B cell (primary cell): ENCODE measurements at regions not wholly inside any gene's neighbourhood (a gene's known extent, or its start where the extent isn't known, plus 50 kb on each side); places are given as distances from the start of the nearest gene placed in this dataset.

ENCODE experiments used
- ATAC-seq: fragments of 200-7000 bp; cut with Tn5 transposase; one replicate; pipeline ENCODE4 v1.10.0; 2021; ENCODE audit warnings: low read depth, mild to moderate bottlenecking, moderate number of reproducible peaks, moderate library complexity
- CTCF ChIA-PET: fragments of 350-600 bp; sonication (Branson Sonifier 250); formaldehyde crosslinking; loops from one replicate; lab custom pipeline; 2021; ENCODE audit warnings: antibody characterized with exemption, inconsistent platforms; lab: Charles Lee
- POLR2A ChIA-PET: fragments of 350-600 bp; sonication (Branson Sonifier 250); formaldehyde crosslinking; loops from one replicate; lab custom pipeline; 2021; ENCODE audit warnings: antibody characterized with exemption; lab: Charles Lee
- DNase-seq: peaks from one replicate; pipeline ENCODE4 v3.0.0; 2013
- H2AFZ ChIP-seq: 2 replicates; pipeline ENCODE4 v1.6.1; 2012; ENCODE audit warnings: mild to moderate bottlenecking, low read depth, low read length; ENCODE audit not compliant: insufficient read depth, poor library complexity, severe bottlenecking
- H3K27ac ChIP-seq, 2 donors: 1 replicate in 1 of 2; 2 replicates in 1 of 2; pipeline ENCODE4 v1.5.1; 2012 to 2013; ENCODE audit warnings: low read length in 2 of 2, mild to moderate bottlenecking in 2 of 2, moderate library complexity in 1 of 2
- H3K27me3 ChIP-seq, 4 experiments: fragments of 200-600 bp in 1 of 4; sonication (generic) in 1 of 4; replicated peaks in 1 of 4; 1 replicate in 2 of 4; 2 replicates in 2 of 4; pipeline versions ENCODE4 v1.6.1 to v1.7.0; 2013 to 2016; ENCODE audit warnings: low read length in 3 of 4, mild to moderate bottlenecking in 2 of 4, mixed read lengths in 1 of 4, moderate library complexity in 1 of 4; ENCODE audit not compliant: insufficient read depth in 4 of 4, control insufficient read depth in 3 of 4; ENCODE audit errors: control extremely low read depth in 1 of 4
- H3K36me3 ChIP-seq, 2 experiments: replicated peaks in 1 of 2; 1 replicate in 1 of 2; 2 replicates in 1 of 2; pipeline versions ENCODE4 v1.6.1 to v1.7.1; 2013; ENCODE audit warnings: low read length in 1 of 2; ENCODE audit not compliant: insufficient read depth in 2 of 2, control insufficient read depth in 1 of 2; ENCODE audit errors: control extremely low read depth in 1 of 2, extremely low read depth in 1 of 2
- H3K4me1 ChIP-seq, 2 donors: fragments of 200-600 bp in 1 of 2; sonication (generic) in 1 of 2; 1 replicate in 1 of 2; 2 replicates in 1 of 2; pipeline versions ENCODE4 v1.5.1 to v1.6.1; 2013 to 2017; ENCODE audit warnings: low read length in 2 of 2; ENCODE audit not compliant: control insufficient read depth in 2 of 2, insufficient read depth in 2 of 2
- H3K4me2 ChIP-seq: replicated peaks from 2 replicates; pipeline ENCODE3; 2012; ENCODE audit warnings: mild to moderate bottlenecking, low read depth, low read length; ENCODE audit not compliant: poor library complexity, severe bottlenecking
- H3K4me3 ChIP-seq, 5 experiments: fragments of 200-600 bp in 1 of 5; sonication (generic) in 1 of 5; 1 replicate in 3 of 5; 2 replicates in 2 of 5; pipeline versions ENCODE4 v1.5.1 to v1.7.0; 2011 to 2016; ENCODE audit warnings: low read length in 4 of 5, mild to moderate bottlenecking in 4 of 5, low read depth in 2 of 5, control low read depth in 1 of 5, moderate library complexity in 1 of 5; ENCODE audit not compliant: insufficient read depth in 1 of 5; ENCODE audit errors: control extremely low read depth in 1 of 5, extremely low read depth in 1 of 5
- H3K79me2 ChIP-seq: fragments of 200-600 bp; sonication (generic); one replicate; pipeline ENCODE4 v1.6.0; 2016; ENCODE audit warnings: low read length; ENCODE audit not compliant: control insufficient read depth, insufficient read depth
- H3K9ac ChIP-seq: fragments of 200-600 bp; sonication (generic); 2 replicates; pipeline ENCODE4 v1.6.1; 2017; ENCODE audit warnings: mild to moderate bottlenecking, low read length, moderate library complexity
- H3K9me3 ChIP-seq, 3 donors: one replicate each; pipeline versions ENCODE4 v1.6.1 to v1.7.1; 2013; ENCODE audit warnings: low read length in 2 of 3; ENCODE audit not compliant: control insufficient read depth in 2 of 3, insufficient read depth in 1 of 3; ENCODE audit errors: control extremely low read depth in 1 of 3
- H4K20me1 ChIP-seq: 2 replicates; pipeline ENCODE4 v1.6.0; 2012; ENCODE audit warnings: mild to moderate bottlenecking, low read length; ENCODE audit not compliant: insufficient read depth, control insufficient read depth, poor library complexity, severe bottlenecking
- H3K27ac Mint-ChIP-seq: one replicate; pipeline ENCODE4 v1.8.0; 2021; ENCODE audit warnings: mixed read lengths
- H3K27me3 Mint-ChIP-seq: one replicate; pipeline ENCODE4 v1.8.0; 2021; ENCODE audit warnings: mixed read lengths
- H3K4me1 Mint-ChIP-seq: one replicate; pipeline ENCODE4 v1.8.0; 2021; ENCODE audit warnings: mixed read lengths
- H3K4me3 Mint-ChIP-seq: one replicate; pipeline ENCODE4 v1.8.0; 2021; ENCODE audit warnings: mixed read lengths
- H3K9me3 Mint-ChIP-seq: one replicate; pipeline ENCODE4 v1.8.0; 2022; ENCODE audit warnings: mixed read lengths; ENCODE audit not compliant: insufficient read depth
- EZH2 ChIP-seq: IDR thresholded peaks from 2 replicates; pipeline ENCODE4 v1.6.1; 2012; ENCODE audit warnings: borderline replicate concordance, low read depth, mild to moderate bottlenecking, moderate library complexity, low read length; ENCODE audit not compliant: insufficient read depth, poor library complexity, severe bottlenecking
- WGBS: methylation state at CpG from one replicate; pipeline ENCODE4 v1.1.5; 2013; ENCODE audit warnings: missing lambda C conversion rate; ENCODE audit not compliant: insufficient coverage; 5-methylcytosine and 5-hydroxymethylcytosine counted together
- intact Hi-C: fragments of 100-400 bp; cut with micrococcal nuclease; formaldehyde crosslinking; loops from one replicate; pipeline ENCODE4 v1.10.0; 2022
- TF ChIP-seq, protein P1 (sequence below): fragments of 200-600 bp; IDR thresholded peaks from one replicate; pipeline ENCODE4 v1.8.0; 2022; ENCODE audit warnings: antibody characterized with exemption, mild to moderate bottlenecking

DNA sequence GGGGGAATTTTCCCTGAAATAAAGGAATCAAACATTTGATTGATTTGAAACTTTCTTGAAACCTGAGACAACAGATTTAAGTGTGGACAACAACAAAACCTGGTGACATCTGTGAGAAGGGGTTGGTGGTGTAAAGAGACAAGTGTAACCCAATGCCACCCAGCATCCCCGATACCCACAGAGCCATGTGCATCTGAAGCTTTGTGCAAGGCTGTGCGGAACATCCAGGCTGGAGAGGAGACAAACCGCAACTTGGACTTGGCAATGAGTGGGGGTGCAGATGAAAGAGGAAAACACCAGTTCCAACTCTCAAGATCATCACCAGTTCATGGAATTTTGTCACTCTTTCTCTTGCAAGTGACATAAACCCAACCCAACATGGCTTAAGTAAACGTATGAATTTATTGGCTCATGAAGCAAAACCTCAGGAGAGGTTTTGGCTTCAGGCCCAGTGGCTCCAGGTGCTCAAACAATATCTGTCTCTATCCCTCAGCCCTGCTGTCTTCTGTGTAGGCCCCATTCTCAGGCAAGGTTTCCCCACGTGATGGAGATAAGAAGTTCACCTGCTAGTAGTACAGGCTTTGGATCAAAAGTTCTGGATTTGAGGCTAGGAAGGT lies 55.2 kb upstream of the NTF3 start:
- Mint-ChIP-seq H3K27me3 (peaks cover 9% of the 10 kb centered on the region), H3K4me1 (no peaks in the 10 kb centered on the region), H3K4me3 (no peak overlapping the region), H3K9me3 (no peaks in the 10 kb centered on the region), H3K27ac (no peak overlapping the region)
- ATAC-seq = no peak
- H3K4me2 ChIP-seq = no peak overlapping the region
- no peaks in the 10 kb centered on the region for H3K9me3 ChIP-seq
- DNase-seq = no peak
- H2AFZ ChIP-seq = no peak overlapping the region
- H3K27ac ChIP-seq = no peak overlapping the region
- H3K36me3 ChIP-seq = no peaks in the 10 kb centered on the region
- no peaks in the 10 kb centered on the region for H4K20me1 ChIP-seq
- no peaks in the 10 kb centered on the region for H3K4me1 ChIP-seq
- 75% methylated on average over 3 of the region's 5 CpGs for WGBS
- POLR2A ChIA-PET = no interaction called here
- intact Hi-C loops = no loop called here
- CTCF ChIA-PET = no interaction called here
- H3K27me3 ChIP-seq = no peaks in the 10 kb centered on the region
- no peaks in the 10 kb centered on the region for H3K79me2 ChIP-seq
- TF ChIP-seq, protein P1, sequence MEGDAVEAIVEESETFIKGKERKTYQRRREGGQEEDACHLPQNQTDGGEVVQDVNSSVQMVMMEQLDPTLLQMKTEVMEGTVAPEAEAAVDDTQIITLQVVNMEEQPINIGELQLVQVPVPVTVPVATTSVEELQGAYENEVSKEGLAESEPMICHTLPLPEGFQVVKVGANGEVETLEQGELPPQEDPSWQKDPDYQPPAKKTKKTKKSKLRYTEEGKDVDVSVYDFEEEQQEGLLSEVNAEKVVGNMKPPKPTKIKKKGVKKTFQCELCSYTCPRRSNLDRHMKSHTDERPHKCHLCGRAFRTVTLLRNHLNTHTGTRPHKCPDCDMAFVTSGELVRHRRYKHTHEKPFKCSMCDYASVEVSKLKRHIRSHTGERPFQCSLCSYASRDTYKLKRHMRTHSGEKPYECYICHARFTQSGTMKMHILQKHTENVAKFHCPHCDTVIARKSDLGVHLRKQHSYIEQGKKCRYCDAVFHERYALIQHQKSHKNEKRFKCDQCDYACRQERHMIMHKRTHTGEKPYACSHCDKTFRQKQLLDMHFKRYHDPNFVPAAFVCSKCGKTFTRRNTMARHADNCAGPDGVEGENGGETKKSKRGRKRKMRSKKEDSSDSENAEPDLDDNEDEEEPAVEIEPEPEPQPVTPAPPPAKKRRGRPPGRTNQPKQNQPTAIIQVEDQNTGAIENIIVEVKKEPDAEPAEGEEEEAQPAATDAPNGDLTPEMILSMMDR = no peak
- TF ChIP-seq EZH2 = no peak
- H3K9ac ChIP-seq = no peak overlapping the region
- no peak overlapping the region for H3K4me3 ChIP-seq

DNA sequence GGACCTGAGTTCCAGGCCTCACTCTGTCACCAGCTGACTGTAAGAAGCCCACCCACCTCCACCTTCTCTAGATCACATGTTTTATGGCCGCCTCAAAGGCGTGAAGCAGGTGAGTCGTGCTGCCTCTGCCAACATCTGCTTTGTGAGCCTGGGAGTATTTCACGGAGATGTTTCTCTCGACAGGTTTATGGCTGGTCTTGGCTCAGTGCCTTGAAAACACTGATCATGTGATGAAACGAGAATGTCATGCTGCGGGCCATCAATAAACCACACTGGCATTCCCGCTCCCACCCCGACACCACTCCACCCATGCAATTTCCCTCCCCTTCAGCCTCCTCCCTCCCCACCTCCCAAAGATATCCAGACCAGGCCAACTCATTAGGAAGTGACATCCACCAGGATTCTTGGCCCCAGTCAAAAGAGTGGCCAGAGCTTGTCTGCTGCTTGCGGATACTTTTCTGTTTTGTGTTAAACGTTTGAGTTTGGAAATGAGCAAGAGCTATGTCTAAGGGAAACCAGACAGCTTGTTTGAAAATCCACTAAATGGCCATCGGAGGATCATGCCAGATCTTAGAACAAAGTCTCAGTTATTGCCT lies 53.8 kb upstream of the NTF3 start:
- CTCF ChIA-PET = no interaction called here
- Histone ChIP-seq H3K4me3 (no peak overlapping the region), H3K36me3 (no peaks in the 10 kb centered on the region), H3K9ac (no peak overlapping the region), H3K27ac (no peak overlapping the region), H3K9me3 (no peaks in the 10 kb centered on the region), H2AFZ (no peak overlapping the region), H4K20me1 (no peaks in the 10 kb centered on the region), H3K4me2 (no peak overlapping the region), H3K4me1 (no peaks in the 10 kb centered on the region), H3K79me2 (no peaks in the 10 kb centered on the region), H3K27me3 (no peaks in the 10 kb centered on the region)
- POLR2A ChIA-PET = no interaction called here
- no peak for TF ChIP-seq EZH2
- TF ChIP-seq, protein P1 = no peak
- Mint-ChIP-seq H3K4me3 (no peak overlapping the region), H3K27ac (no peak overlapping the region), H3K4me1 (no peaks in the 10 kb centered on the region), H3K9me3 (no peaks in the 10 kb centered on the region), H3K27me3 (peaks cover 9% of the 10 kb centered on the region)
- ATAC-seq = no peak
- no peak for DNase-seq
- intact Hi-C loops = no loop called here
- WGBS = 83% methylated on average over 12 of the region's 12 CpGs
